MCF 10A (cell line): ENCODE measurements at regions not wholly inside any gene's neighbourhood (a gene's known extent, or its start where the extent isn't known, plus 50 kb on each side); places are given as distances from the start of the nearest gene placed in this dataset.

Experiments used
- BruUV-seq: library from RNA; stranded (reverse); fragments of 400-500 nt; replicated peaks from 2 replicates; lab custom pipeline; 2021; lab: Mats Ljungman, UMichigan
- CTCF ChIA-PET: fragments of 300-600 bp; sonication (Branson Sonifier 250); formaldehyde crosslinking; extraction: SDS; loops from one replicate; lab custom pipeline; 2021; ENCODE audit warnings: antibody characterized with exemption, inconsistent platforms; lab: Yijun Ruan, JAX
- POLR2A ChIA-PET: fragments of 300-600, 350-650 bp; sonication (Branson Sonifier 250); formaldehyde crosslinking; extraction: SDS; loops from one replicate; lab custom pipeline; 2020; ENCODE audit warnings: antibody characterized with exemption, inconsistent platforms; lab: Yijun Ruan, JAX
- DNase-seq: peaks from one replicate; pipeline ENCODE4 v3.0.0-alpha.2; 2018; ENCODE audit not compliant: unreplicated experiment
- H3K27ac Mint-ChIP-seq: one replicate; pipeline ENCODE4 v1.8.0; 2022; ENCODE audit warnings: mild to moderate bottlenecking, low read depth, mixed read lengths; ENCODE audit not compliant: unreplicated experiment
- H3K27me3 Mint-ChIP-seq: one replicate; pipeline ENCODE4 v1.8.0; 2022; ENCODE audit warnings: mixed read lengths; ENCODE audit not compliant: insufficient read depth, unreplicated experiment
- H3K36me3 Mint-ChIP-seq: one replicate; pipeline ENCODE4 v1.8.0; 2022; ENCODE audit warnings: mild to moderate bottlenecking, moderate library complexity, mixed read lengths; ENCODE audit not compliant: insufficient read depth, unreplicated experiment
- H3K4me1 Mint-ChIP-seq: one replicate; pipeline ENCODE4 v1.8.0; 2022; ENCODE audit warnings: mixed read lengths; ENCODE audit not compliant: insufficient read depth, unreplicated experiment
- H3K4me3 Mint-ChIP-seq: one replicate; pipeline ENCODE4 v1.8.0; 2022; ENCODE audit warnings: mild to moderate bottlenecking, moderate library complexity, mixed read lengths; ENCODE audit not compliant: unreplicated experiment
- H3K9me3 Mint-ChIP-seq: one replicate; pipeline ENCODE4 v1.8.0; 2022; ENCODE audit warnings: mixed read lengths; ENCODE audit not compliant: unreplicated experiment
- intact Hi-C: fragments of 100-400 bp; cut with micrococcal nuclease; formaldehyde crosslinking; loops from 2 replicates; pipeline ENCODE4 v1.14.1; 2022
- TF ChIP-seq, protein P1 (sequence below): fragments of 200-600 bp; IDR thresholded peaks from one replicate; pipeline ENCODE4 v1.8.0; 2022; ENCODE audit warnings: antibody characterized with exemption, mild to moderate bottlenecking; ENCODE audit not compliant: unreplicated experiment

DNA sequence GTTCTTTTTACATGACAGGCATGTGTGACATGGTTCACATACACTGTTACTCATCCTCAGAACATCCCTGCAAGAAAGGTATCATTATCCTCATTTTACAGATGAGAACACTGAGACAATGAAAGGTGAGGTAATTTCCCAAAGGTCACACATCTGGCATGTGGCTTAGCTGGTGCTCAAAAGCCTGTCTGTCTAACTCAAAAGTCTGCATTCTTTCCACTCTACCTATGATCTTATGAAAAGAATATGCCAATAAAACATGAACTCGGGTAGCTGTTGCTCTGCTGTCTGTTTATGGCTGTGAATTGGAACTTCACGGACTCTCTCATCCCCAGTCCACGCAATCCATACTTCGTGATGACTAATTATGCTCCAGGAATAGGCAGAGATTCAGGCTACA is 79.0 kb upstream of the ODAD2 start:
- ChIA-PET POLR2A (interaction anchor here (1.0 to 1.3 kb wide), 3 partner anchors 11 to 24 kb away, joined by 3 to 4 read pairs (median 3); no protein-coding TSS in a partner anchor), CTCF (interaction anchor here (0.5 to 0.6 kb wide), 2 partner anchors 98 to 466 kb away, joined by 3 to 4 read pairs; no protein-coding TSS in a partner anchor)
- no peaks in the 10 kb centered on the region for H3K27me3 Mint-ChIP-seq
- peak; percentile 19 for DNase-seq
- no TSS peak for BruUV-seq
- H3K9me3 Mint-ChIP-seq: no peaks in the 10 kb centered on the region
- H3K4me1 Mint-ChIP-seq: no peaks in the 10 kb centered on the region
- no peaks in the 10 kb centered on the region for H3K36me3 Mint-ChIP-seq
- no peak overlapping the region for H3K27ac Mint-ChIP-seq
- TF ChIP-seq, protein P1, sequence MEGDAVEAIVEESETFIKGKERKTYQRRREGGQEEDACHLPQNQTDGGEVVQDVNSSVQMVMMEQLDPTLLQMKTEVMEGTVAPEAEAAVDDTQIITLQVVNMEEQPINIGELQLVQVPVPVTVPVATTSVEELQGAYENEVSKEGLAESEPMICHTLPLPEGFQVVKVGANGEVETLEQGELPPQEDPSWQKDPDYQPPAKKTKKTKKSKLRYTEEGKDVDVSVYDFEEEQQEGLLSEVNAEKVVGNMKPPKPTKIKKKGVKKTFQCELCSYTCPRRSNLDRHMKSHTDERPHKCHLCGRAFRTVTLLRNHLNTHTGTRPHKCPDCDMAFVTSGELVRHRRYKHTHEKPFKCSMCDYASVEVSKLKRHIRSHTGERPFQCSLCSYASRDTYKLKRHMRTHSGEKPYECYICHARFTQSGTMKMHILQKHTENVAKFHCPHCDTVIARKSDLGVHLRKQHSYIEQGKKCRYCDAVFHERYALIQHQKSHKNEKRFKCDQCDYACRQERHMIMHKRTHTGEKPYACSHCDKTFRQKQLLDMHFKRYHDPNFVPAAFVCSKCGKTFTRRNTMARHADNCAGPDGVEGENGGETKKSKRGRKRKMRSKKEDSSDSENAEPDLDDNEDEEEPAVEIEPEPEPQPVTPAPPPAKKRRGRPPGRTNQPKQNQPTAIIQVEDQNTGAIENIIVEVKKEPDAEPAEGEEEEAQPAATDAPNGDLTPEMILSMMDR: no peak
- intact Hi-C loops: no loop called here
- H3K4me3 Mint-ChIP-seq: no peak overlapping the region

DNA sequence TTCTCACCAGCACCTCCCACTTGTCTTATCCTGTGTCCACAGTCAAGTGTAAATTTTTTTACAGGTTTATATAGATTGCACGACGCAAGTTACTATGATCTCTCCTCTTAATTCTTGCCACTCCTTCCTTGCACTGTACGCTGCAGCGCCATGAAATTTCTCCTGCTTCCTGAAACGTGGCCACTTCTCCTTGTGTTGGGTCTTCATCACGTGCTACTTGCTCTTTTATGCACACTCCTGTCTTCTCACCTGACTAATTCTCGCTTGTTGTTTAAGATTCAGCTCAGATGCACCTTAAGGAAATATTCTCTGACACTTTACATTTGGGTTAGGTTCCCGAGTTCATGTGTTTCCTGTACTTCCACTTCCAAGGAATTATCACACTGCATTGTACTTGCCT is 76.5 kb upstream of the ODAD2 start:
- ChIA-PET CTCF (no interaction called here), POLR2A (no interaction called here)
- TF ChIP-seq, protein P1: no peak
- DNase-seq: no peak
- Mint-ChIP-seq H3K36me3 (no peaks in the 10 kb centered on the region), H3K27ac (no peak overlapping the region), H3K27me3 (no peaks in the 10 kb centered on the region), H3K4me1 (no peaks in the 10 kb centered on the region), H3K9me3 (no peaks in the 10 kb centered on the region), H3K4me3 (no peak overlapping the region)
- intact Hi-C loops: no loop called here
- no TSS peak for BruUV-seq

DNA sequence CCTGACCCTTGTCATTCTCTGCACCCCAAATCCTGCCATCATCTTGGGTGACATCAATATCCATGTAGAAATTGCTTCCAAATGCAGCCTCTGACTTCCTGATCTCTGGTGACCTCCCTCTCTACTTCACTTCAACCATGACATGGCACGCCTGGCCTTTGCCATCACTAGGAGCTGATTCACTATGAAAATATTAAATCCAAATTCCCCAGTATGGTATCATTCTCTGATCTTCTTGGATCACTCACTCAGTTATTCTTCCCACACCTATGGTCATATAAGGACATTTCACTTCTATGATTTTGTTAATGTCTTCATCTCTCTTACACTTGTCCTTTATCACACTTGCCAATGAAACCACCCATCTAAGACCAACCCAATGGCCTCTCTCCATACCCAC is 73.7 kb upstream of the ODAD2 start:
- POLR2A ChIA-PET: no interaction called here
- DNase-seq: peak; percentile 25

DNA sequence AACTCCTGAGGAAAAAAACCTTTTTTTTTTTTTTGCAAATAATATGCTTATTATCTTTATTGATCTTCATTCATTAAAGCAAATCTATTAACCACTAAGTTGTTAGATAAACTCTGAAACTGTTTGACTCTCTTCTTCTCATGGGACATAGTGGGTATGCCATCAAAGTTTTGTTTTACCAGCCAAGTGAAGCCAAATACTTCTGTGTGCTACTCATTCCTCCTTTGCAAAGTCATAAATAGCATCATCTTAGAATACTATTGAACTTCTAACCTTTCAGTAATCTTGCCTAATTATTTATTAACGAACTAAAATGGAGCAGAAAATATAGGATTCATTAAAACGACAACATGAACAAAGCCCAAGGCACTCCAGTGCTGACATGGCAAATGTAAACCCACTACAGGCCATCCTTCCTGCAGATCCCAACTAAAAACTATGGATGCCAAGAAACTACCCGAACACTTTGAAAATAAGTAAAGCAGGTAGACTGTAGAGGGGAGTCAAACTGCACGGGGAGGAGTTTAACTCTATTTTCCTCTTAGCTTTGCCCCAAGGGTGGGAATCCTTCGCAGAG is 61.2 kb upstream of the ODAD2 start:
- H3K4me1 Mint-ChIP-seq: peaks cover 13% of the 10 kb centered on the region
- peaks cover 11% of the 10 kb centered on the region for H3K36me3 Mint-ChIP-seq
- POLR2A ChIA-PET: no interaction called here
- H3K27ac Mint-ChIP-seq: no peak overlapping the region
- intact Hi-C loops: no loop called here
- TF ChIP-seq, protein P1: no peak
- H3K27me3 Mint-ChIP-seq: no peaks in the 10 kb centered on the region
- DNase-seq: no peak
- CTCF ChIA-PET: no interaction called here
- no peaks in the 10 kb centered on the region for H3K9me3 Mint-ChIP-seq
- no peak overlapping the region for H3K4me3 Mint-ChIP-seq
- no TSS peak for BruUV-seq

More for the DNA sequence above, 73.7 kb upstream of the ODAD2 start:
- no peaks in the 10 kb centered on the region for H3K27me3 Mint-ChIP-seq
- H3K9me3 Mint-ChIP-seq: no peaks in the 10 kb centered on the region
- no peak overlapping the region for H3K4me3 Mint-ChIP-seq
- H3K36me3 Mint-ChIP-seq: no peaks in the 10 kb centered on the region
- no peaks in the 10 kb centered on the region for H3K4me1 Mint-ChIP-seq
- no TSS peak for BruUV-seq
- CTCF ChIA-PET: no interaction called here
- H3K27ac Mint-ChIP-seq: no peak overlapping the region
- intact Hi-C loops: no loop called here
- TF ChIP-seq, protein P1: no peak
